ENCODE measurements at regions not wholly inside any gene's neighbourhood (a gene's known extent, or its start where the extent isn't known, plus 50 kb on each side); places are given as distances from the start of the nearest gene placed in this dataset.

DNA sequence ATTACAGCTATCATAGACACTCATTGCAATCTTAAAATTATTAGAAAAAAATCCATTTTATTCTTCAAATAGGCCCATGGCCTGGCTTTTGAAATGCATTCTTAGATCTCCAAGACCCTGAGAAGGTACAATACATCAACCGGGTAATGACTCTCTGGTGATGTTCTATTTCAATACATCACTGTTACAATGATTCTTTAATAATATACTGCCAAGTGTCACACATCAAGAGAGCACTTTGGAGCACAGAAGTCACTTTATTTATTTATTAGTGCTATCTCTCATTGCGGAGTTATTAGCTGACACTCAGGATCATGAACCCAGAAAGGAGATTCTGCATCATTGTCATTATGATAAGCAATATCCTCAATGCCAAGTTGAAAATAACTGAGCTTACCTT lies 748.5 kb upstream of the MBL2 start:
- TF ChIP-seq POLR2A (IDR thresholded peaks at IDR 0.05; ENCODE audit: low read length) (no peak), JUN (IDR thresholded peaks at IDR 0.05) (no peak), ZFP36 (IDR thresholded peaks at IDR 0.05; ENCODE audit: borderline replicate concordance, partially characterized antibody) (no peak)

All from A549 (cell line).